SK-N-SH (cell line): ENCODE measurements at regions not wholly inside any gene's neighbourhood (a gene's known extent, or its start where the extent isn't known, plus 50 kb on each side); places are given as distances from the start of the nearest gene placed in this dataset.

ENCODE experiments used
- CTCF ChIA-PET: fragments of 300-600, 350-600 bp; formaldehyde crosslinking; extraction: SDS; loops from one replicate; lab custom pipeline; 2021; lab: Yijun Ruan, JAX
- POLR2A ChIA-PET: fragments of 350-600 bp; sonication (Branson Sonifier 250); formaldehyde crosslinking; extraction: SDS; loops from one replicate; lab custom pipeline; 2020; ENCODE audit warnings: antibody characterized with exemption, inconsistent platforms; lab: Yijun Ruan, JAX
- DNase-seq: peaks from one replicate; pipeline ENCODE4 v3.0.0; 2012
- H2AFZ ChIP-seq: fragments of 200-600 bp; sonication (generic); 2 replicates; pipeline ENCODE4 v1.8.1; 2016; ENCODE audit warnings: antibody characterized with exemption, mild to moderate bottlenecking, low read depth
- H3F3A ChIP-seq: fragments of 200-600 bp; sonication (generic); replicated peaks from 2 replicates; pipeline ENCODE3; 2016; ENCODE audit warnings: antibody characterized with exemption, mild to moderate bottlenecking; ENCODE audit not compliant: insufficient read depth
- H3K27ac ChIP-seq, 2 experiments: fragments of 200-500 bp in 1 of 2; fragments of 200-600 bp in 1 of 2; sonication (Bioruptor generic) in 1 of 2; sonication (generic), shearing (Covaris generic) in 1 of 2; 2 replicates each; pipeline versions ENCODE4 v1.5.1 to v1.6.1; 2014 to 2016; ENCODE audit warnings: low read depth in 2 of 2, inconsistent platforms in 1 of 2, low read length in 1 of 2, mild to moderate bottlenecking in 1 of 2, mixed read lengths in 1 of 2
- H3K27me3 ChIP-seq: fragments of 200-600 bp; sonication (generic), shearing (Covaris generic); 2 replicates; pipeline ENCODE4 v1.6.1; 2016; ENCODE audit warnings: mixed run types; ENCODE audit not compliant: insufficient read depth
- H3K36me3 ChIP-seq, 2 experiments: fragments of 200-500 bp in 1 of 2; fragments of 200-600 bp in 1 of 2; sonication (Bioruptor generic) in 1 of 2; sonication (generic) in 1 of 2; replicated peaks in 1 of 2; 2 replicates each; pipeline versions ENCODE3 to v1.5.1; 2014 to 2016; ENCODE audit warnings: low read length in 1 of 2, mild to moderate bottlenecking in 1 of 2; ENCODE audit not compliant: insufficient read depth in 2 of 2, control insufficient read depth in 1 of 2
- H3K4me1 ChIP-seq, 2 experiments: fragments of 200-500 bp in 1 of 2; fragments of 200-600 bp in 1 of 2; sonication (Bioruptor generic) in 1 of 2; sonication (generic), shearing (Covaris generic) in 1 of 2; 2 replicates each; pipeline versions ENCODE4 v1.5.1 to v1.6.1; 2014 to 2016; ENCODE audit warnings: low read depth in 1 of 2, low read length in 1 of 2, mixed run types in 1 of 2; ENCODE audit not compliant: insufficient read depth in 2 of 2, control insufficient read depth in 1 of 2
- H3K4me2 ChIP-seq: fragments of 200-600 bp; sonication (generic), shearing (Covaris generic); 2 replicates; pipeline ENCODE4 v1.6.1; 2017; ENCODE audit warnings: mixed run types
- H3K4me3 ChIP-seq, 2 experiments: fragments of 200-500 bp in 1 of 2; fragments of 200-600 bp in 1 of 2; sonication (Bioruptor generic) in 1 of 2; sonication (generic), shearing (Covaris generic) in 1 of 2; 2 replicates each; pipeline versions ENCODE4 v1.5.1 to v1.8.1; 2014 to 2016; ENCODE audit warnings: low read depth in 2 of 2, inconsistent platforms in 1 of 2, low read length in 1 of 2, mild to moderate bottlenecking in 1 of 2, mixed read lengths in 1 of 2, moderate library complexity in 1 of 2
- H3K79me2 ChIP-seq: fragments of 200-600 bp; sonication (generic); 2 replicates; pipeline ENCODE4 v1.8.1; 2017; ENCODE audit warnings: mild to moderate bottlenecking; ENCODE audit not compliant: insufficient read depth
- H3K9ac ChIP-seq: fragments of 200-600 bp; sonication (generic); 2 replicates; pipeline ENCODE4 v1.6.1; 2017; ENCODE audit warnings: mixed run types
- H3K9me2 ChIP-seq: fragments of 200-600 bp; sonication (generic); 2 replicates; pipeline ENCODE4 v1.6.1; 2017; ENCODE audit warnings: mixed run types
- H3K9me3 ChIP-seq: fragments of 200-600 bp; sonication (generic); 2 replicates; pipeline ENCODE4 v1.6.1; 2017; ENCODE audit warnings: mixed run types, mild to moderate bottlenecking, moderate library complexity
- H4K20me1 ChIP-seq: fragments of 200-600 bp; sonication (generic); 2 replicates; pipeline ENCODE4 v1.6.1; 2017; ENCODE audit warnings: mild to moderate bottlenecking, mixed run types; ENCODE audit not compliant: insufficient read depth
- FOXJ3 ChIP-seq: sonication (generic); formaldehyde crosslinking; IDR thresholded peaks from 2 replicates; pipeline ENCODE4 v1.5.1; 2020; ENCODE audit warnings: mild to moderate bottlenecking, missing genetic modification reagents
- FOXM1 ChIP-seq: IDR thresholded peaks from 2 replicates; pipeline ENCODE4 v1.4.0; 2012; ENCODE audit warnings: low read depth, mild to moderate bottlenecking
- IRF3 ChIP-seq: fragments of 150-350 bp; IDR thresholded peaks from 2 replicates; pipeline ENCODE4 v1.6.1; 2016; ENCODE audit warnings: mild to moderate bottlenecking, low read depth, low read length
- JUND ChIP-seq: IDR thresholded peaks from 2 replicates; pipeline ENCODE4 v1.4.0; 2012
- MEF2A ChIP-seq: IDR thresholded peaks from 2 replicates; pipeline ENCODE4 v1.4.0; 2012; ENCODE audit warnings: low read depth, borderline replicate concordance
- RAD21 ChIP-seq: IDR thresholded peaks from 2 replicates; pipeline ENCODE4 v1.6.1; 2012; ENCODE audit warnings: mild to moderate bottlenecking, low read length
- SMC3 ChIP-seq: IDR thresholded peaks from 2 replicates; pipeline ENCODE4 v1.6.1; 2012; ENCODE audit warnings: low read depth, low read length, improper control_type of control experiment
- TCF12 ChIP-seq: IDR thresholded peaks from 2 replicates; pipeline ENCODE4 v1.4.0; 2012
- TEAD4 ChIP-seq: IDR thresholded peaks from 2 replicates; pipeline ENCODE4 v1.4.0; 2012; ENCODE audit warnings: mild to moderate bottlenecking, borderline replicate concordance; ENCODE audit not compliant: insufficient read depth
- WGBS: methylation state at CpG from one replicate; pipeline ENCODE4 v1.1.6; 2017; ENCODE audit warnings: low lambda C conversion rate; 5-methylcytosine and 5-hydroxymethylcytosine counted together
- TF ChIP-seq, protein P1 (sequence below): IDR thresholded peaks from 2 replicates; pipeline ENCODE4 v1.4.0; 2012; ENCODE audit warnings: low read depth, borderline replicate concordance
- TF ChIP-seq, protein P2 (sequence below): IDR thresholded peaks from 2 replicates; pipeline ENCODE4 v1.4.0; 2012; ENCODE audit warnings: low read depth

- no peak overlapping the region for H3K4me2 ChIP-seq
- H2AFZ ChIP-seq = no peak overlapping the region
- ChIA-PET POLR2A (no interaction called here), CTCF (interaction anchor here (1.5 to 1.7 kb wide), 2 partner anchors 39 to 44 kb away, joined by 7 read pairs; no protein-coding TSS in a partner anchor)
- 78% methylated on average over 15 of the region's 22 CpGs for WGBS
- TF ChIP-seq, protein P1, sequence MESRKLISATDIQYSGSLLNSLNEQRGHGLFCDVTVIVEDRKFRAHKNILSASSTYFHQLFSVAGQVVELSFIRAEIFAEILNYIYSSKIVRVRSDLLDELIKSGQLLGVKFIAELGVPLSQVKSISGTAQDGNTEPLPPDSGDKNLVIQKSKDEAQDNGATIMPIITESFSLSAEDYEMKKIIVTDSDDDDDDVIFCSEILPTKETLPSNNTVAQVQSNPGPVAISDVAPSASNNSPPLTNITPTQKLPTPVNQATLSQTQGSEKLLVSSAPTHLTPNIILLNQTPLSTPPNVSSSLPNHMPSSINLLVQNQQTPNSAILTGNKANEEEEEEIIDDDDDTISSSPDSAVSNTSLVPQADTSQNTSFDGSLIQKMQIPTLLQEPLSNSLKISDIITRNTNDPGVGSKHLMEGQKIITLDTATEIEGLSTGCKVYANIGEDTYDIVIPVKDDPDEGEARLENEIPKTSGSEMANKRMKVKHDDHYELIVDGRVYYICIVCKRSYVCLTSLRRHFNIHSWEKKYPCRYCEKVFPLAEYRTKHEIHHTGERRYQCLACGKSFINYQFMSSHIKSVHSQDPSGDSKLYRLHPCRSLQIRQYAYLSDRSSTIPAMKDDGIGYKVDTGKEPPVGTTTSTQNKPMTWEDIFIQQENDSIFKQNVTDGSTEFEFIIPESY = no peak
- TF ChIP-seq, all 33 proteins: peak for 0
- Histone ChIP-seq H3K9ac (no peak overlapping the region), H3K4me3 (no peak overlapping the region), H3K27me3 (no peaks in the 10 kb centered on the region), H3K9me2 (no peaks in the 10 kb centered on the region), H3K27ac (no peak overlapping the region; a peak in 1 of 4 replicates), H4K20me1 (no peaks in the 10 kb centered on the region), H3F3A (no peaks in the 10 kb centered on the region), H3K36me3 (no peaks in the 10 kb centered on the region), H3K4me1 (peaks cover 0 to 25% of the 10 kb centered on the region in 2 experiments; a peak in 1 of 4 replicates), H3K9me3 (no peaks in the 10 kb centered on the region), H3K79me2 (no peaks in the 10 kb centered on the region)
- DNase-seq = peak; percentile 42
Observed at GRCh38 chr9:134214766-134215419, 50.5 kb upstream of the RNU6ATAC start.

GRCh38 chr9:134215420-134215698 is 51.0 kb upstream of the RNU6ATAC start:
- Histone ChIP-seq H3K9me3 (no peaks in the 10 kb centered on the region), H3K9me2 (no peaks in the 10 kb centered on the region), H3K79me2 (no peaks in the 10 kb centered on the region), H3K27ac (no peak overlapping the region; a peak in 1 of 4 replicates), H2AFZ (no peak overlapping the region), H4K20me1 (no peaks in the 10 kb centered on the region), H3K4me2 (no peak overlapping the region), H3K4me1 (peaks cover 0 to 25% of the 10 kb centered on the region in 2 experiments; a peak in 1 of 4 replicates), H3K9ac (no peak overlapping the region), H3F3A (no peaks in the 10 kb centered on the region), H3K4me3 (no peak overlapping the region), H3K27me3 (no peaks in the 10 kb centered on the region), H3K36me3 (no peaks in the 10 kb centered on the region)
- peak; percentile 43 for DNase-seq
- whole genome bisulfite sequencing = 93% methylated on average over 3 of the region's 7 CpGs
- CTCF ChIA-PET = interaction anchor here (1.0 kb wide), 1 partner anchor 42 kb away, joined by 3 read pairs; no protein-coding TSS in a partner anchor
- TF ChIP-seq, protein P2, sequence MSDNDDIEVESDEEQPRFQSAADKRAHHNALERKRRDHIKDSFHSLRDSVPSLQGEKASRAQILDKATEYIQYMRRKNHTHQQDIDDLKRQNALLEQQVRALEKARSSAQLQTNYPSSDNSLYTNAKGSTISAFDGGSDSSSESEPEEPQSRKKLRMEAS = no peak
- no peak for TF ChIP-seq TCF12
- TF ChIP-seq FOXJ3 (CRISPR knock-in tag) = no peak
- no peak for TF ChIP-seq TEAD4
- TF ChIP-seq, protein P1 = no peak
- no peak for TF ChIP-seq JUND
- no peak for TF ChIP-seq MEF2A
- no peak for TF ChIP-seq RAD21
- no peak for TF ChIP-seq SMC3
- TF ChIP-seq IRF3 = no peak
- TF ChIP-seq FOXM1 = no peak
- POLR2A ChIA-PET = interaction anchor here (0.6 kb wide), 1 partner anchor 57 kb away, joined by 3 read pairs; no protein-coding TSS in a partner anchor
